Neural cell (in vitro differentiated cells): ENCODE measurements at regions not wholly inside any gene's neighbourhood (a gene's known extent, or its start where the extent isn't known, plus 50 kb on each side); places are given as distances from the start of the nearest gene placed in this dataset.

Experiments used
- H2AFZ ChIP-seq: fragments of 200-600, 300-800 bp; sonication (generic), shearing (Covaris generic); 2 replicates; pipeline ENCODE4 v1.6.0; 2014; ENCODE audit warnings: low read depth, mild to moderate bottlenecking, antibody characterized with exemption, low read length, moderate library complexity
- H3F3A ChIP-seq: fragments of 200-600 bp; shearing (Covaris generic); 2 replicates; pipeline ENCODE4 v1.6.1; 2016; ENCODE audit warnings: mild to moderate bottlenecking, moderate library complexity, mixed read lengths, antibody characterized with exemption, low read length; ENCODE audit not compliant: insufficient read depth, poor library complexity, severe bottlenecking
- H3K27ac ChIP-seq: fragments of 200-600, 300-800 bp; sonication (generic), shearing (Covaris generic); 2 replicates; pipeline ENCODE4 v1.5.1; 2014; ENCODE audit warnings: mild to moderate bottlenecking, low read length, moderate library complexity
- H3K27me3 ChIP-seq: fragments of 300-800, 200-600 bp; sonication (generic), shearing (Covaris generic); 2 replicates; pipeline ENCODE4 v1.6.0; 2014; ENCODE audit warnings: mild to moderate bottlenecking, low read depth, low read length, moderate library complexity; ENCODE audit not compliant: insufficient read depth
- H3K36me3 ChIP-seq: fragments of 300-800, 200-600 bp; sonication (generic), shearing (Covaris generic); 2 replicates; pipeline ENCODE4 v1.5.1; 2014; ENCODE audit warnings: mild to moderate bottlenecking, antibody characterized with exemption, low read length, moderate library complexity; ENCODE audit not compliant: insufficient read depth
- H3K4me2 ChIP-seq: fragments of 300-800, 200-600 bp; sonication (generic), shearing (Covaris generic); 2 replicates; pipeline ENCODE4 v1.6.0; 2014; ENCODE audit warnings: mild to moderate bottlenecking, low read length
- H3K4me3 ChIP-seq: fragments of 300-800, 200-600 bp; sonication (generic), shearing (Covaris generic); 2 replicates; pipeline ENCODE4 v1.5.1; 2014; ENCODE audit warnings: mild to moderate bottlenecking, low read length, moderate library complexity
- H3K79me2 ChIP-seq: fragments of 200-600 bp; shearing (Covaris generic); replicated peaks from 2 replicates; pipeline ENCODE4 v1.6.0; 2014; ENCODE audit warnings: mild to moderate bottlenecking, low read length, moderate library complexity; ENCODE audit not compliant: insufficient read depth
- H3K9ac ChIP-seq: fragments of 300-800, 200-600 bp; sonication (generic), shearing (Covaris generic); 2 replicates; pipeline ENCODE4 v1.6.1; 2016; ENCODE audit warnings: mild to moderate bottlenecking, low read length, mixed read lengths
- H3K9me2 ChIP-seq: fragments of 200-600 bp; shearing (Covaris generic); 2 replicates; pipeline ENCODE4 v1.6.1; 2016; ENCODE audit warnings: mild to moderate bottlenecking, low read length, mixed read lengths; ENCODE audit not compliant: insufficient read depth
- H3K9me3 ChIP-seq: fragments of 200-600, 300-800 bp; sonication (generic), shearing (Covaris generic); 2 replicates; pipeline ENCODE4 v1.6.1; 2016; ENCODE audit warnings: mild to moderate bottlenecking, mixed run types, low read length, moderate library complexity, mixed read lengths
- H4K20me1 ChIP-seq: fragments of 200-600 bp; shearing (Covaris generic); 2 replicates; pipeline ENCODE4 v1.6.1; 2016; ENCODE audit warnings: mild to moderate bottlenecking, mixed run types; ENCODE audit not compliant: insufficient read depth
- EP300 ChIP-seq: fragments of 450-650 bp; conservative IDR thresholded peaks from 2 replicates; pipeline ENCODE4 v1.6.1; 2014; ENCODE audit warnings: antibody characterized with exemption, mild to moderate bottlenecking, moderate library complexity; ENCODE audit not compliant: poor library complexity, severe bottlenecking
- EZH2 ChIP-seq: fragments of 200-600, 300-800 bp; shearing (Covaris generic), sonication (generic); IDR thresholded peaks from 2 replicates; pipeline ENCODE4 v1.6.1; 2014; ENCODE audit warnings: antibody characterized with exemption, low read length, borderline replicate concordance, mild to moderate bottlenecking; ENCODE audit not compliant: insufficient read depth, poor library complexity, severe bottlenecking
- MXI1 ChIP-seq: fragments of 450-650 bp; conservative IDR thresholded peaks from 2 replicates; pipeline ENCODE4 v1.6.1; 2014; ENCODE audit warnings: antibody characterized with exemption, mild to moderate bottlenecking; ENCODE audit not compliant: poor library complexity, severe bottlenecking
- POLR2AphosphoS5 ChIP-seq: IDR thresholded peaks from 2 replicates; pipeline ENCODE4 v1.6.1; 2012
- RAD21 ChIP-seq: fragments of 450-650 bp; conservative IDR thresholded peaks from 2 replicates; pipeline ENCODE4 v1.6.1; 2014; ENCODE audit warnings: antibody characterized with exemption, mild to moderate bottlenecking, moderate library complexity
- SMC3 ChIP-seq: fragments of 450-650 bp; conservative IDR thresholded peaks from 2 replicates; pipeline ENCODE4 v1.6.1; 2014; ENCODE audit warnings: antibody characterized with exemption, mild to moderate bottlenecking, moderate library complexity; ENCODE audit not compliant: poor library complexity
- TAF1 ChIP-seq: IDR thresholded peaks from 2 replicates; pipeline ENCODE4 v1.6.1; 2012; ENCODE audit warnings: low read depth
- TF ChIP-seq, protein P1 (sequence below): IDR thresholded peaks from 2 replicates; pipeline ENCODE4 v1.6.1; 2012; ENCODE audit warnings: borderline replicate concordance
- TF ChIP-seq, protein P2 (sequence below): fragments of 450-650 bp; IDR thresholded peaks from 2 replicates; pipeline ENCODE4 v1.5.1; 2014; ENCODE audit warnings: antibody characterized with exemption, mild to moderate bottlenecking, moderate library complexity; ENCODE audit not compliant: poor library complexity, severe bottlenecking

- Histone ChIP-seq H3K4me3 (no peak overlapping the region), H3K9me3 (no peaks in the 10 kb centered on the region), H4K20me1 (no peaks in the 10 kb centered on the region), H3K4me2 (no peak overlapping the region), H2AFZ (no peak overlapping the region), H3F3A (no peaks in the 10 kb centered on the region), H3K9ac (no peak overlapping the region), H3K9me2 (no peaks in the 10 kb centered on the region), H3K27me3 (no peaks in the 10 kb centered on the region), H3K27ac (no peak overlapping the region), H3K36me3 (no peaks in the 10 kb centered on the region), H3K79me2 (no peaks in the 10 kb centered on the region)
- TF ChIP-seq TAF1 (no peak), RAD21 (no peak), SMC3 (no peak), EZH2 (no peak), MXI1 (no peak), POLR2AphosphoS5 (no peak), EP300 (no peak)
- TF ChIP-seq, protein P1, sequence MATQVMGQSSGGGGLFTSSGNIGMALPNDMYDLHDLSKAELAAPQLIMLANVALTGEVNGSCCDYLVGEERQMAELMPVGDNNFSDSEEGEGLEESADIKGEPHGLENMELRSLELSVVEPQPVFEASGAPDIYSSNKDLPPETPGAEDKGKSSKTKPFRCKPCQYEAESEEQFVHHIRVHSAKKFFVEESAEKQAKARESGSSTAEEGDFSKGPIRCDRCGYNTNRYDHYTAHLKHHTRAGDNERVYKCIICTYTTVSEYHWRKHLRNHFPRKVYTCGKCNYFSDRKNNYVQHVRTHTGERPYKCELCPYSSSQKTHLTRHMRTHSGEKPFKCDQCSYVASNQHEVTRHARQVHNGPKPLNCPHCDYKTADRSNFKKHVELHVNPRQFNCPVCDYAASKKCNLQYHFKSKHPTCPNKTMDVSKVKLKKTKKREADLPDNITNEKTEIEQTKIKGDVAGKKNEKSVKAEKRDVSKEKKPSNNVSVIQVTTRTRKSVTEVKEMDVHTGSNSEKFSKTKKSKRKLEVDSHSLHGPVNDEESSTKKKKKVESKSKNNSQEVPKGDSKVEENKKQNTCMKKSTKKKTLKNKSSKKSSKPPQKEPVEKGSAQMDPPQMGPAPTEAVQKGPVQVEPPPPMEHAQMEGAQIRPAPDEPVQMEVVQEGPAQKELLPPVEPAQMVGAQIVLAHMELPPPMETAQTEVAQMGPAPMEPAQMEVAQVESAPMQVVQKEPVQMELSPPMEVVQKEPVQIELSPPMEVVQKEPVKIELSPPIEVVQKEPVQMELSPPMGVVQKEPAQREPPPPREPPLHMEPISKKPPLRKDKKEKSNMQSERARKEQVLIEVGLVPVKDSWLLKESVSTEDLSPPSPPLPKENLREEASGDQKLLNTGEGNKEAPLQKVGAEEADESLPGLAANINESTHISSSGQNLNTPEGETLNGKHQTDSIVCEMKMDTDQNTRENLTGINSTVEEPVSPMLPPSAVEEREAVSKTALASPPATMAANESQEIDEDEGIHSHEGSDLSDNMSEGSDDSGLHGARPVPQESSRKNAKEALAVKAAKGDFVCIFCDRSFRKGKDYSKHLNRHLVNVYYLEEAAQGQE, result no peak
- TF ChIP-seq, protein P2, sequence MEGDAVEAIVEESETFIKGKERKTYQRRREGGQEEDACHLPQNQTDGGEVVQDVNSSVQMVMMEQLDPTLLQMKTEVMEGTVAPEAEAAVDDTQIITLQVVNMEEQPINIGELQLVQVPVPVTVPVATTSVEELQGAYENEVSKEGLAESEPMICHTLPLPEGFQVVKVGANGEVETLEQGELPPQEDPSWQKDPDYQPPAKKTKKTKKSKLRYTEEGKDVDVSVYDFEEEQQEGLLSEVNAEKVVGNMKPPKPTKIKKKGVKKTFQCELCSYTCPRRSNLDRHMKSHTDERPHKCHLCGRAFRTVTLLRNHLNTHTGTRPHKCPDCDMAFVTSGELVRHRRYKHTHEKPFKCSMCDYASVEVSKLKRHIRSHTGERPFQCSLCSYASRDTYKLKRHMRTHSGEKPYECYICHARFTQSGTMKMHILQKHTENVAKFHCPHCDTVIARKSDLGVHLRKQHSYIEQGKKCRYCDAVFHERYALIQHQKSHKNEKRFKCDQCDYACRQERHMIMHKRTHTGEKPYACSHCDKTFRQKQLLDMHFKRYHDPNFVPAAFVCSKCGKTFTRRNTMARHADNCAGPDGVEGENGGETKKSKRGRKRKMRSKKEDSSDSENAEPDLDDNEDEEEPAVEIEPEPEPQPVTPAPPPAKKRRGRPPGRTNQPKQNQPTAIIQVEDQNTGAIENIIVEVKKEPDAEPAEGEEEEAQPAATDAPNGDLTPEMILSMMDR, result no peak
Observed at GRCh38 chr17:36690190-36690589, 88.8 kb downstream of the MRM1 start.

DNA sequence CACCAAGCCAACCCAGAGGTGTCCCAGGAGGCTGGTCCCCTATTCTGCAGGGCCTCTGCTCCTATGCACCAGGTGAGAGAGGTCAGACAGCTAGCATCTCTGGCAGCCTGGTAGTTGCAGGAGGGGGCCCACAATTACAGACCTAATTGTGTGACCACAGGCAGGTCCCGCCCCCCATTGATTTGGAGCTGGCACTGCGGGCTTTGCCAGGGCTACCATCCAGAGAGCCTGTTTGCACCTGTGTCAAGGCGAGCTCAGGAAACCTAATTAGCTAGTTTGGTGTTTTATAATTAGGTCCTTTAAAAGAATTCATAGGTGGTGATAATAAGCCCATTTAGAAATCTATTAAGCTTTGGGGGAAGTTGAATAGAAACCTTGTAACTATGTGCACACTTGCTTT lies 90.2 kb downstream of the MRM1 start:
- TF ChIP-seq MXI1, result no peak
- TF ChIP-seq EZH2, result no peak
- TF ChIP-seq, protein P2, result no peak
- Histone ChIP-seq H3F3A (no peaks in the 10 kb centered on the region), H4K20me1 (no peaks in the 10 kb centered on the region), H3K36me3 (no peaks in the 10 kb centered on the region), H3K9me3 (no peaks in the 10 kb centered on the region), H3K4me2 (no peak overlapping the region), H3K79me2 (no peaks in the 10 kb centered on the region), H3K4me3 (no peak overlapping the region), H3K27me3 (no peaks in the 10 kb centered on the region), H3K9me2 (no peaks in the 10 kb centered on the region), H3K27ac (no peak overlapping the region), H2AFZ (no peak overlapping the region), H3K9ac (no peak overlapping the region)
